ENCODE measurements at regions not wholly inside any gene's neighbourhood (a gene's known extent, or its start where the extent isn't known, plus 50 kb on each side); places are given as distances from the start of the nearest gene placed in this dataset.

GRCh38 chr12:115190010-115190770 lies 506.2 kb upstream of the TBX3 start:
- no peaks in the 10 kb centered on the region for H3K4me1 ChIP-seq
- WGBS, 3 donors: 53 to 54% (median 54%) methylated on average over 6 of the region's 6 CpGs
- ATAC-seq (no peak), DNase-seq (no peak)
- TF ChIP-seq, protein P1, sequence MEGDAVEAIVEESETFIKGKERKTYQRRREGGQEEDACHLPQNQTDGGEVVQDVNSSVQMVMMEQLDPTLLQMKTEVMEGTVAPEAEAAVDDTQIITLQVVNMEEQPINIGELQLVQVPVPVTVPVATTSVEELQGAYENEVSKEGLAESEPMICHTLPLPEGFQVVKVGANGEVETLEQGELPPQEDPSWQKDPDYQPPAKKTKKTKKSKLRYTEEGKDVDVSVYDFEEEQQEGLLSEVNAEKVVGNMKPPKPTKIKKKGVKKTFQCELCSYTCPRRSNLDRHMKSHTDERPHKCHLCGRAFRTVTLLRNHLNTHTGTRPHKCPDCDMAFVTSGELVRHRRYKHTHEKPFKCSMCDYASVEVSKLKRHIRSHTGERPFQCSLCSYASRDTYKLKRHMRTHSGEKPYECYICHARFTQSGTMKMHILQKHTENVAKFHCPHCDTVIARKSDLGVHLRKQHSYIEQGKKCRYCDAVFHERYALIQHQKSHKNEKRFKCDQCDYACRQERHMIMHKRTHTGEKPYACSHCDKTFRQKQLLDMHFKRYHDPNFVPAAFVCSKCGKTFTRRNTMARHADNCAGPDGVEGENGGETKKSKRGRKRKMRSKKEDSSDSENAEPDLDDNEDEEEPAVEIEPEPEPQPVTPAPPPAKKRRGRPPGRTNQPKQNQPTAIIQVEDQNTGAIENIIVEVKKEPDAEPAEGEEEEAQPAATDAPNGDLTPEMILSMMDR (IDR thresholded peaks at IDR 0.05): no peak
- H3K27ac ChIP-seq: no peak overlapping the region
- H3K36me3 ChIP-seq (ENCODE audit: insufficient read depth in 1 of 2, low read depth in 1 of 2): no peaks in the 10 kb centered on the region
- H3K9me3 ChIP-seq: no peaks in the 10 kb centered on the region
- intact Hi-C loops (cut with DNase I): no loop called here
- H3K4me3 ChIP-seq: no peak overlapping the region
- no peaks in the 10 kb centered on the region for H3K27me3 ChIP-seq (ENCODE audit: insufficient read depth in 3 of 3, low read length in 2 of 3)

DNA sequence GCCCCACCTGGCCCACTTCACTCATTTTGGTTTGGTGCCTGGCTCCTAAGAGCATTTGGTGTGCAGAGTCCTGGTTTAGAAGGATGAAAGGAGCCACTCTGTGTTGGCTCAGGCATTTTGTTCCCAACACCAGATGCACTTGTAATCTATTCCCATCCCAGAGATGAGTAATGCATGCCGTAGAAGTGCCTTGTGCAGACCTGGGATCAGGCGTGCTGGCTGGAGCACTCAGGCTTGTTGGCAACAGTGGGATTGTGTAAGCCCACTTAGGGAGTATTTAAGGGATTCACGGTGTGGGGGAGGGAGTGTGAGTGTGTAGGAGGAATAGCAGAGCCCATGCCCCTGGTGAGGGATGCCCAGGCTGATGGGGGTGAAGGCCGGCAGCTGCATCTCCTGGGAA lies 501.5 kb upstream of the TBX3 start:
- intact Hi-C loops (cut with DNase I): no loop called here
- Histone ChIP-seq H3K9me3 (no peaks in the 10 kb centered on the region), H3K4me3 (no peak overlapping the region), H3K27ac (no peak overlapping the region), H3K27me3 (ENCODE audit: insufficient read depth in 3 of 3, low read length in 2 of 3) (peaks cover 0 to 2% (median 0%) of the 10 kb centered on the region in 3 donors), H3K36me3 (ENCODE audit: insufficient read depth in 1 of 2, low read depth in 1 of 2) (no peaks in the 10 kb centered on the region), H3K4me1 (no peaks in the 10 kb centered on the region)
- TF ChIP-seq, protein P1 (IDR thresholded peaks at IDR 0.05): no peak
- WGBS, 3 donors: 30 to 39% (median 35%) methylated on average over 4 of the region's 4 CpGs
- peak in 2 of 4 donors; percentile 54 to 75 for ATAC-seq
- peak in 1 of 2 donors; percentile 17 for DNase-seq

DNA sequence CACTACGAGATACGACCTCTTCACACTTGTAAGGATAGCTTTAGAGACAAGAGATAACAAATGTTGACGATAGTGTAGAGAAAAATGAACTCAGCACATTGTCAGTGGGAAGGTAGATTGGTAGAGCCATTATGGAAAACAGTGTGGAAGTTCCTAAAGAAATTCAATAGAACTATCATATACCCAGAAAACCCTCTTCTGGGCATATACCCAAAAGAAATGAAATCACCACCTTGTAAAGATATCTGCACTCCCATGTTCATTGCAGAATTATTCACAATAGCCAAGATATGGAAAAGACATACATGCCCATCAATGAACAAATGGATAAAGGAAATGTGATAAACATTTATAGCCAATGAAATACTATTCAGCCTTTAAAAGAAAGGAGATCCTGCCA lies 499.8 kb upstream of the TBX3 start:
- WGBS, 3 donors: 93 to 96% (median 93%) methylated on average over 3 of the region's 3 CpGs
- H3K4me1 ChIP-seq: no peaks in the 10 kb centered on the region
- ATAC-seq (no peak), DNase-seq (no peak)
- no peaks in the 10 kb centered on the region for H3K36me3 ChIP-seq (ENCODE audit: insufficient read depth in 1 of 2, low read depth in 1 of 2)
- intact Hi-C loops (cut with DNase I): no loop called here
- no peak overlapping the region for H3K4me3 ChIP-seq
- H3K9me3 ChIP-seq: no peaks in the 10 kb centered on the region
- TF ChIP-seq, protein P1 (IDR thresholded peaks at IDR 0.05): no peak
- peaks cover 0 to 2% (median 0%) of the 10 kb centered on the region in 3 donors for H3K27me3 ChIP-seq (ENCODE audit: insufficient read depth in 3 of 3, low read length in 2 of 3)
- H3K27ac ChIP-seq: no peak overlapping the region

GRCh38 chr12:115177899-115178298 lies 493.9 kb upstream of the TBX3 start:
- ATAC-seq: no peak
- TF ChIP-seq, protein P1 (IDR thresholded peaks at IDR 0.05): no peak
- 97 to 98% (median 98%) methylated on average over 6 of the region's 6 CpGs for WGBS, 3 donors
- Histone ChIP-seq H3K27me3 (ENCODE audit: insufficient read depth in 3 of 3, low read length in 2 of 3) (peaks cover 0 to 2% (median 0%) of the 10 kb centered on the region in 3 donors), H3K27ac (no peak overlapping the region), H3K36me3 (ENCODE audit: insufficient read depth in 1 of 2, low read depth in 1 of 2) (no peaks in the 10 kb centered on the region), H3K4me3 (no peak overlapping the region), H3K4me1 (no peaks in the 10 kb centered on the region), H3K9me3 (no peaks in the 10 kb centered on the region)
- intact Hi-C loops (cut with DNase I): loop anchor here in 1 of 2 donors (10.0 kb wide), 1 partner anchor 513 kb away; no protein-coding TSS in a partner anchor
- DNase-seq: no peak

Data from psoas muscle (tissue), 7 donors.